ENCODE measurements at regions not wholly inside any gene's neighbourhood (a gene's known extent, or its start where the extent isn't known, plus 50 kb on each side); places are given as distances from the start of the nearest gene placed in this dataset.

GRCh38 chr1:30291526-30291925 is 431.9 kb downstream of the MATN1 start:
- no peaks in the 10 kb centered on the region for H3K27me3 ChIP-seq (ENCODE audit: control insufficient read depth in 1 of 2, insufficient read depth in 2 of 2, low read length in 1 of 2)
- DNase-seq = no peak
- H3K4me3 ChIP-seq (ENCODE audit: low read length in 2 of 2) = no peak overlapping the region
- H3K9me3 ChIP-seq (ENCODE audit: control insufficient read depth, low read length) = no peaks in the 10 kb centered on the region
- H3K4me1 ChIP-seq (ENCODE audit: control insufficient read depth in 1 of 2, insufficient read depth in 2 of 2, low read length in 2 of 2) = no peaks in the 10 kb centered on the region
- H3K27ac ChIP-seq (ENCODE audit: low read depth in 1 of 2, low read length in 2 of 2) = no peak overlapping the region
- intact Hi-C loops (cut with DNase I) = no loop called here
- H3K36me3 ChIP-seq (ENCODE audit: control insufficient read depth in 1 of 2, insufficient read depth in 2 of 2, low read length in 1 of 2) = no peaks in the 10 kb centered on the region
- ATAC-seq (ENCODE audit: low FRiP score) = no peak

GRCh38 chr1:30290581-30290980 is 432.8 kb downstream of the MATN1 start:
- 21 to 34% methylated on average over 1 of the region's 1 CpG for WGBS, 2 donors
- no peaks in the 10 kb centered on the region for H3K4me1 ChIP-seq (ENCODE audit: control insufficient read depth in 1 of 2, insufficient read depth in 2 of 2, low read length in 2 of 2)
- ATAC-seq (ENCODE audit: low FRiP score) = no peak
- no peaks in the 10 kb centered on the region for H3K27me3 ChIP-seq (ENCODE audit: control insufficient read depth in 1 of 2, insufficient read depth in 2 of 2, low read length in 1 of 2)
- no peaks in the 10 kb centered on the region for H3K9me3 ChIP-seq (ENCODE audit: control insufficient read depth, low read length)
- intact Hi-C loops (cut with DNase I) = no loop called here
- H3K4me3 ChIP-seq (ENCODE audit: low read length in 2 of 2) = no peak overlapping the region
- no peak for DNase-seq
- H3K27ac ChIP-seq (ENCODE audit: low read depth in 1 of 2, low read length in 2 of 2) = no peak overlapping the region
- no peaks in the 10 kb centered on the region for H3K36me3 ChIP-seq (ENCODE audit: control insufficient read depth in 1 of 2, insufficient read depth in 2 of 2, low read length in 1 of 2)

- Histone ChIP-seq H3K4me1 (ENCODE audit: control insufficient read depth in 1 of 2, insufficient read depth in 2 of 2, low read length in 2 of 2) (no peaks in the 10 kb centered on the region), H3K9me3 (ENCODE audit: control insufficient read depth, low read length) (no peaks in the 10 kb centered on the region), H3K4me3 (ENCODE audit: low read length in 2 of 2) (no peak overlapping the region), H3K36me3 (ENCODE audit: control insufficient read depth in 1 of 2, insufficient read depth in 2 of 2, low read length in 1 of 2) (no peaks in the 10 kb centered on the region), H3K27ac (ENCODE audit: low read depth in 1 of 2, low read length in 2 of 2) (no peak overlapping the region), H3K27me3 (ENCODE audit: control insufficient read depth in 1 of 2, insufficient read depth in 2 of 2, low read length in 1 of 2) (no peaks in the 10 kb centered on the region)
- intact Hi-C loops (cut with DNase I) = no loop called here
- ATAC-seq (ENCODE audit: low FRiP score) = no peak
- no peak for DNase-seq
- WGBS, 2 donors = 90 to 91% methylated on average over 8 of the region's 8 CpGs
Observed at GRCh38 chr1:30287976-30288375, 435.4 kb downstream of the MATN1 start.

GRCh38 chr1:30286988-30287839 is 436.2 kb downstream of the MATN1 start:
- DNase-seq = no peak
- ATAC-seq (ENCODE audit: low FRiP score) = no peak
- WGBS, 2 donors = 71% methylated on average over 6 of the region's 6 CpGs
- H3K27me3 ChIP-seq (ENCODE audit: control insufficient read depth in 1 of 2, insufficient read depth in 2 of 2, low read length in 1 of 2) = no peaks in the 10 kb centered on the region
- H3K4me1 ChIP-seq (ENCODE audit: control insufficient read depth in 1 of 2, insufficient read depth in 2 of 2, low read length in 2 of 2) = no peaks in the 10 kb centered on the region
- H3K9me3 ChIP-seq (ENCODE audit: control insufficient read depth, low read length) = no peaks in the 10 kb centered on the region
- H3K27ac ChIP-seq (ENCODE audit: low read depth in 1 of 2, low read length in 2 of 2) = no peak overlapping the region
- no peaks in the 10 kb centered on the region for H3K36me3 ChIP-seq (ENCODE audit: control insufficient read depth in 1 of 2, insufficient read depth in 2 of 2, low read length in 1 of 2)
- intact Hi-C loops (cut with DNase I) = no loop called here
- H3K4me3 ChIP-seq (ENCODE audit: low read length in 2 of 2) = no peak overlapping the region

- DNase-seq = no peak
- Histone ChIP-seq H3K27me3 (ENCODE audit: control insufficient read depth in 1 of 2, insufficient read depth in 2 of 2, low read length in 1 of 2) (no peaks in the 10 kb centered on the region), H3K36me3 (ENCODE audit: control insufficient read depth in 1 of 2, insufficient read depth in 2 of 2, low read length in 1 of 2) (no peaks in the 10 kb centered on the region), H3K4me1 (ENCODE audit: control insufficient read depth in 1 of 2, insufficient read depth in 2 of 2, low read length in 2 of 2) (no peaks in the 10 kb centered on the region), H3K4me3 (ENCODE audit: low read length in 2 of 2) (no peak overlapping the region), H3K27ac (ENCODE audit: low read depth in 1 of 2, low read length in 2 of 2) (no peak overlapping the region), H3K9me3 (ENCODE audit: control insufficient read depth, low read length) (no peaks in the 10 kb centered on the region)
- WGBS, 2 donors = 68 to 79% methylated on average over 13 of the region's 13 CpGs
- intact Hi-C loops (cut with DNase I) = no loop called here
- no peak for ATAC-seq (ENCODE audit: low FRiP score)
Observed at GRCh38 chr1:30286241-30286987, 437.0 kb downstream of the MATN1 start.

GRCh38 chr1:30285501-30285932 is 437.9 kb downstream of the MATN1 start:
- Histone ChIP-seq H3K36me3 (ENCODE audit: control insufficient read depth in 1 of 2, insufficient read depth in 2 of 2, low read length in 1 of 2) (no peaks in the 10 kb centered on the region), H3K4me1 (ENCODE audit: control insufficient read depth in 1 of 2, insufficient read depth in 2 of 2, low read length in 2 of 2) (no peaks in the 10 kb centered on the region), H3K9me3 (ENCODE audit: control insufficient read depth, low read length) (no peaks in the 10 kb centered on the region), H3K4me3 (ENCODE audit: low read length in 2 of 2) (no peak overlapping the region), H3K27ac (ENCODE audit: low read depth in 1 of 2, low read length in 2 of 2) (no peak overlapping the region), H3K27me3 (ENCODE audit: control insufficient read depth in 1 of 2, insufficient read depth in 2 of 2, low read length in 1 of 2) (no peaks in the 10 kb centered on the region)
- DNase-seq = no peak
- ATAC-seq (ENCODE audit: low FRiP score) = no peak
- WGBS, 2 donors = 86% methylated on average over 12 of the region's 12 CpGs
- intact Hi-C loops (cut with DNase I) = no loop called here

GRCh38 chr1:30284728-30285475 is 438.5 kb downstream of the MATN1 start:
- H3K4me1 ChIP-seq (ENCODE audit: control insufficient read depth in 1 of 2, insufficient read depth in 2 of 2, low read length in 2 of 2) = no peaks in the 10 kb centered on the region
- no peaks in the 10 kb centered on the region for H3K36me3 ChIP-seq (ENCODE audit: control insufficient read depth in 1 of 2, insufficient read depth in 2 of 2, low read length in 1 of 2)
- WGBS, 2 donors = 84 to 89% methylated on average over 17 of the region's 17 CpGs
- H3K27me3 ChIP-seq (ENCODE audit: control insufficient read depth in 1 of 2, insufficient read depth in 2 of 2, low read length in 1 of 2) = no peaks in the 10 kb centered on the region
- H3K27ac ChIP-seq (ENCODE audit: low read depth in 1 of 2, low read length in 2 of 2) = no peak overlapping the region
- intact Hi-C loops (cut with DNase I) = no loop called here
- no peaks in the 10 kb centered on the region for H3K9me3 ChIP-seq (ENCODE audit: control insufficient read depth, low read length)
- DNase-seq (no peak), ATAC-seq (ENCODE audit: low FRiP score) (no peak)
- H3K4me3 ChIP-seq (ENCODE audit: low read length in 2 of 2) = no peak overlapping the region

GRCh38 chr1:30284226-30284625 is 439.2 kb downstream of the MATN1 start:
- 73 to 78% methylated on average over 4 of the region's 4 CpGs for WGBS, 2 donors
- Histone ChIP-seq H3K27ac (ENCODE audit: low read depth in 1 of 2, low read length in 2 of 2) (no peak overlapping the region), H3K27me3 (ENCODE audit: control insufficient read depth in 1 of 2, insufficient read depth in 2 of 2, low read length in 1 of 2) (no peaks in the 10 kb centered on the region), H3K4me3 (ENCODE audit: low read length in 2 of 2) (no peak overlapping the region), H3K9me3 (ENCODE audit: control insufficient read depth, low read length) (no peaks in the 10 kb centered on the region), H3K4me1 (ENCODE audit: control insufficient read depth in 1 of 2, insufficient read depth in 2 of 2, low read length in 2 of 2) (no peaks in the 10 kb centered on the region), H3K36me3 (ENCODE audit: control insufficient read depth in 1 of 2, insufficient read depth in 2 of 2, low read length in 1 of 2) (no peaks in the 10 kb centered on the region)
- DNase-seq = no peak
- ATAC-seq (ENCODE audit: low FRiP score) = no peak
- intact Hi-C loops (cut with DNase I) = no loop called here

All from aorta (tissue), 5 donors.